ENCODE measurements at regions not wholly inside any gene's neighbourhood (a gene's known extent, or its start where the extent isn't known, plus 50 kb on each side); places are given as distances from the start of the nearest gene placed in this dataset.

GRCh38 chr11:19512618-19513017, 200.0 kb upstream of the NAV2 start:
- no peak for DNase-seq

DNA sequence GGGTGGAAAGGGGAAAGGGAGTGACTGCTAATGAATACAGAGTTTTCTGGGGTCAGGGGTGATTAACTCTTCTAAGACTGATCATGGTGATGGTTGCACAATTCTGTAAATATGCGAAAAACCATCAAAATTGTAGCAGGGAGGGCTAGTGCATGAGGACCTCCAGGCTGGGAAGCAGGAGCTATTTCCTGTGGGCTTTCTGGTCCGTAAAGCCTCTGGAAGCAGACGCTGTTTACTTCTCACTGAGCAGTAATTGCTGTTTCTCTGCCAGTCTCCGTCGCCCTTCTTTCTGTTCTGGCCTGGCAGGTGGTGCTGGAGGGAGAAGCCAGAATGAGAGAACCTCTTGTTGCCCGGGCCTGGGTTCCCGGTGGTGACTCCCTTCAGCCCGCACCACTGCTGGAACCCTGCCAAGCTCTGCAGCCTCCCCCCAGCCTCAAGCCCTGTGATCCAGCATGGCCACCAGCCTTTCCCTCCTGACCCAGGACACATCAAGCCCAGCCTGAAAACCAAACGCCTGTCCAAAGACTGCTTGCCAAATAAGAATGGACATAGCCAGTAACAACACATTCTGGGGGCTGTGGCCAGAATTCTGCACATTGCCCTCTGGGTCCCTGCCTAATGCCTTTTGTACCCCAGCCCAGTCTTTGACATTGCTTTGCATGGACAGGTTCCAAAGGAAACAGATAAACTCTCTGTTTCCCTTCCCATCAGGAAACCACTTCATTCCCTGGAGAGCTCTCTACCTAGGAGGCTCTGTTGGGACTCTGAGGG, 201.0 kb upstream of the NAV2 start:
- DNase-seq, result peak; percentile 94

DNA sequence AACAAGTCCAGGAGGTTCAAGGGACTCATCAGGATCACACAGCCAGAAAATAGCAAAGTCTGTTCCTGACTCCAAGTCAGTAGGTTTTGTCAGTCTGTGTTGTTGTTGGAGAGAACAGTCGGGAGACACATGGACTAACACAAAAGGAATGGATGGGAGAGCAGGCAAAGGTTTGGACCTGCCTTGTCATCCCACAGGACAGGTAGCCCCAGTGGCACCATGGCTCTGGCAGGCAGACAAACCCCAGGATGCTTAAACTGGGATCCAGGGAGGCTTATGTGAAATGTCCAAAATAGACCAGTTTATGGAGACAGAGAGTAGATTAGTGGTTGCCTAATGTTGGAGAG, 201.6 kb upstream of the NAV2 start:
- no peak for DNase-seq

GRCh38 chr11:19510468-19510867, 202.2 kb upstream of the NAV2 start:
- DNase-seq, result no peak

DNA sequence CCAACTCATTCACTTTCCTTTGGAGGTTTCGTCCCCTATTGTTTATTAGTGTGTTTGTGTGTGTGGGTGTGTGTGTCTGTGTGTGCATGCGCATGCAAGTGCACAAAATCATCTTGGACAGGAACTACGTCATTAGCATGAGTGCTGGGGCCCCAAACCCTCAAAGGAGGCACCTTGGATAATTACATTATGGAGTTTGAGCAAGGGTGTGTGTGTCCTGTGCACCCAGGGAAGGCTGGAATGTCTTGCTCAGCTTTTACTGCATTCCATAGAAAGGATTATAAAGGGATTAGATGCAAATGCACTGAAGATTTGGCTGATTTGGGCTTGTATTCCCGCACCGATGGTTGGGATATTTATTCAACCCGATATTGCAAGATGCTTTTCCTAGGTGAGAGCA, 203.4 kb upstream of the NAV2 start:
- DNase-seq, result no peak

DNA sequence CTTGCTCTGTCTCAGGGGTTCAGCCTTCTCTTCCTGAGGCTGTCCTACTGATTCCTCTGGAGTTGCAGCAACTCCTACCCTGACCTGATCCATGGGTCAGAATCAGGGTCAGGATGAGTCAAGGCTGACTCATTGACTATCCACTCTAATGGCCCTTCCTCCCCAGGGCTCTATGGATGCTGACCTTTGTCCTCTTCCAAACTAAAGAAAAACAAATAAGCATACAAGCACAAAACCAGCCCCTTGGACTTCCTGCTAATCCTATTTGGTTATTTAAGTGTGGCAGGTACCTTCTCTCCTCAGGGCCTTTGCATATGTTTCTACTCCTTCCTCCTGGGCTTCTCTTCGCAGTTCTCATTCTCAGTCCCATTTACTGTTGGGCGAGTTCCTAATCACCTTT, 204.5 kb upstream of the NAV2 start:
- DNase-seq, result no peak

DNA sequence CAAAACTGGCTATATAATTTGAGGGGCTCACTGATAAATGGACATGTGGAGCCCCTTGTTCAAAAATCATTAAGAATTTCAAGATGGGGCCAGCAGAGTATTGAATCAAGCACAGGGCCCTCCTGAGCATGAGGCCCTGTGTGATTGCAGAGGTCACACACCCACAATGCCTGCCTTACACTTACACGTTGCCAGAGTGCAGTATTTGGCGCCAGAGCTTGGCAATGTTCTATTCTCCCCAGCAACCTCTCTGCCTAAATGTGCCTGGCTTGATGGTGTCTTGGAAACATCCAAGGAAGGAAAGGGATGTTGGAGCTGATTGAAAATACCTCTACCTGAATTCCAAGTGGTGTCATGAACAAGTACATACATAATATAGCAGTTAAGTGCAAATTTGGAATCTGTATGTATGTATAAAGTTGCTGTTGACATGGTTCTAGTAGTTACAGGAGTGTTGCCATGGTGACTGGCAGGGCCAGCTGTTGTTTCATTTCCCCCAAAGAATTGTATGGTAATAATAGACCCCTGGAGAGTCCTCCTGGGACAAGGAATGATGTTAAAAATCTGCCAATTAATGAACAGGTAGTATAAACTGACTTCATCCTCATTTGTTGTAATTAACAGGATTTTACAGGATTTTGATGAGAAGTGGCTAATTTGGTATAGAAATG, 205.7 kb upstream of the NAV2 start:
- no peak for DNase-seq

DNA sequence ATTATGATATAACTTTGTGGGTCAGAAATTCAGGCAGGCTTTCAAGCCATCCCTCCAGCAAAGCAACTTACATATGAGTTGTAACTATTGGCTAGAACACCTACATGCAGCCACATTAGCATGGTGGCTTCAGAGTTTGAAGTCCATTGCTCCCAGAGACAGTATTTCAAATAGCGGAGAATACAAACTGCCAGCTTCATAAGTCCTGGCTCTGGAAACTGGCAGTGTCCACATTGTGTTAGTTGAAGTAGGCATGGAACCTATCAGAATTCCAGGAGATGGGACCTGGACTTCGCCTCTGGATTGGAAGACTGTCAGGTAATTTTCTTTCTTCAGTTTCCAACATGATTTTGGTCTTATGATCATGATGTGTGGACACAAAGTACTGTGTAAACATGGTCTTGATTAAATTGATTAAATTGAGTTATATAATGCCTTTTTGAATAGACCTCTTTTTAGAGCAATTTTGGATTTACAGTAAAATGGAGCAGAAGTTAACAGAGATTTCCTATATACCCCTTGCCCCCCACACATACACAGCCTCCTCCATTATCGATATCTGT, 209.9 kb upstream of the NAV2 start:
- DNase-seq, result no peak

GRCh38 chr11:19501631-19502030, 211.0 kb upstream of the NAV2 start:
- no peak for DNase-seq

DNA sequence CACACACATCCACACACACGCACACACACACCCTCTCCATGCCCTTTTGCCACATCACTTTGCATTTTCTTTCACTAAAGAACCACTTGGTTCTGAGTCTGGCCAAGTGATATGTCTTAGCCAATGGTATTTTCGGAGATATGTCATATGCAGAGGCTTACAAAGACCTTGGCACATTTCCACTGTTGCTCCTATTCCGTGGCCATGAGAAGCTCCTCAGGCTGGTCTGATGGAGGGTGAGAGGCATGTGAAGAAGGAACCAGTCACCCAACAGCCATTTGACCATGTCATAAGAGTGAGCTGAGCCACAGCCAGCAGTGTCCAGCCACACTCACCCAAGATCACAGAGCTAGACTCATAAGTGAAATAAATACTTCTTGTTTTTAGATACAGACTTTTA, 212.6 kb upstream of the NAV2 start:
- no peak for DNase-seq

GRCh38 chr11:19499026-19499669, 213.5 kb upstream of the NAV2 start:
- DNase-seq, result no peak

DNA sequence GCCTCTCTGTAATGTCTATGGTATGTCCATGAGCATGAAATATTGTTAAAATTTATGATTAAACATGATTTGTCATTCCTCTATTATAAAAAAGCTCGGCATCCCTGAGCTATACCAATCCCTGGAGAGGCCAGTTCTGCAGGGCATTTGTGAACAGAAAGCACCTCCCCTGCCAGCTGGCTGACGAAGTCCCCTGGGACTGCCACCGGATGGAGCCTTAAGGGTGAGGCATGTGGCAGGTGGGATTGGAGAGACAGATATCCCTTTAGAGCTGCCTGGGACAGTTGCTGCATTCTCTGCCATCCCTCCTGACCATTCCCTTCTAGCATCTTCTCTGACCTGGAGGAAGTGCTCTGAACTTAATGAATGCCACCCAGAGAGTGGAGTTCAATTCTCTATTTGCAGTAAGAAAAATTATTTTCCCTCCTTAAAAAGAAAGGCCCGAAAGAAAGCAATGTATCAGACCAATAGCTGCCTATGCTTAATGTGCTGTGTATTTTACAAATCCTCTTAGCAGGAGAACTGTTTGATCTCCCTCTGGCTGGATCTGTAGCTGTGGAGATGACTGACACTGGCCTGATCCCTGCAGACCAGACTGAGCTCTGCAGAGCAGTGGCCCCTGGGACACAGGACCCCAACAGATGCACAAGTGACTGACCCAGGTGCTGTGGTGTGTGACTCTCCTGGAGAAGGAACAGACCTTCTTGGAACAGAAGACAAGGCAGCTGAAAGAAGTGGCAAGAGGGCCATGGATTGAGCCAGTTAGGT, 219.0 kb upstream of the NAV2 start:
- DNase-seq, result peak; percentile 56

GRCh38 chr11:19482319-19483100, 230.1 kb upstream of the NAV2 start:
- DNase-seq, result no peak

DNA sequence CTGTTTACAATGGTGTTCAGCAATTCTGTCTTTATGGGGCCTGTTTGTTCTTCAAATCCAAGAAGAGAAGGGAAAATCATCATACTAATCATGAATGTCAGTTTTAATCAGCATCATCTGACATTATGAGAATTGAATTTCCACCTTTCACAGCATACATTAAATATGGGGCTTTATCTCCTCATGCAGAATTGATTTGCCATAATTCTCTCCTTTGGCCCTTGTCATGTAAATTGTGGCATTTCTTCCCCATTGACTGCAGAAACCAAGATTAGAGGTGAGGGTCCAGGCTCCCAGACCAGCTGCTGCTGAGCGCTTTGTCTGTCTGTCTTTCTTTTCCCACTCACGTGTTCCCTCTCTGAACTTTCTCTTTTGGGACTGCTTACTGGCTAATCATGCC, 232.1 kb upstream of the NAV2 start:
- no peak for DNase-seq

- no peak for DNase-seq
Observed at GRCh38 chr11:19478891-19479290, 233.7 kb upstream of the NAV2 start.

DNA sequence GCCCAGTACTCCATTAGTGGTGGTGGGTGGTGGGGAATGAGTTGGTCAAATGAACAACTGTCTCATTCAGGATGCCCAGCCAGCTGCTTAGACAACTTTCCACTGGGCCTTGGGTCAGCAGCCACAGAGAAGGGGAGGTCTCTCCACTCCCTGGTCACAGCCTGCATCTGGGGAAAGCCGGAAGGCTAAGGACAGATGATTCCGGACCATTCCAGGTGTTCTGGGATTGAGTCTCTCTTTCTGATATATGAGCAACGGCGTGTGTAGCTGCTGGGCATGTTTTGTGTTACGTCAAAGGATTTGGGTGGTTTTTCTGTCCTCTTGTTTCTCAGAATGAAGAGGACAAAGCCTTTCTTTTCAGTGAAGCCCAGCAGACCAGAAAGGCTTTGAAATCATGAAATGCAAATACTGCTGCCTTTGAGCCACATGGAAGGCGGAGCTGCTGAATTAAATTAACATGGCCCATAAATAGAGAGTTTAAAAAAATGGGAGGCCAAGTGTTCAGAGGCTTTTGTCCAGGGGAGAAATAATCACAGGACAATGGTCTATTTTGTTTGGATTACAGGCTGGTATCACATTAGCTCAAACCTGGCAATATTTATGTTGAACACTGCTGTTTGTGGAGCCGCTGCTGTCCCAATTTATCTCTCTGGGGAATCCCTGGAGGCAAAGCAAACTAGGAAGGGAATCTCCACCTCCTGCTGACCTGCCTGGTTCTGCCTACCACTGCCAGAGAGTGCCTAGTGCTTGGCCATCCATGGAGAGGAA, 234.4 kb upstream of the E2F8 start:
- DNase-seq, result peak; percentile 40

GRCh38 chr11:19474211-19474610, 233.5 kb upstream of the E2F8 start:
- no peak for DNase-seq

DNA sequence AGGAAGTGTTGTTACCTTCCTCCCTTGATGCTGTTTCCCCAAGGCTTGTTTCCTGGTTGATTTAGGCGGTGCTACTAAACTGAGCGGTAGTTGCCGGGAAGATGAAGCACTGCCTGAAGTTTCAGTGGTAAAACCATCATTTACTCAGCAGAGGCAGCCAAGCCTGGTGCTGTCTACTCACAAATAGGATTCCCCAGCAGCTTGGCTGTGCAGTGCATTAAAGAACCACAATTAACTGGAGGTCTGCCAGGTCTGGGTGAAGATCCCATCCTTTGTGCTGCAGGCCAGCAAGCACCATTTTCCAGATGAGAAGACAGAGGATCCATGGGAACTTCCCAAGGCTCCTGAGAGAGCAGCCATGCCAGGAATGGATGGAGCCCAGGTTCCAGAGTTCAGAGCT, 231.9 kb upstream of the E2F8 start:
- DNase-seq, result no peak

DNA sequence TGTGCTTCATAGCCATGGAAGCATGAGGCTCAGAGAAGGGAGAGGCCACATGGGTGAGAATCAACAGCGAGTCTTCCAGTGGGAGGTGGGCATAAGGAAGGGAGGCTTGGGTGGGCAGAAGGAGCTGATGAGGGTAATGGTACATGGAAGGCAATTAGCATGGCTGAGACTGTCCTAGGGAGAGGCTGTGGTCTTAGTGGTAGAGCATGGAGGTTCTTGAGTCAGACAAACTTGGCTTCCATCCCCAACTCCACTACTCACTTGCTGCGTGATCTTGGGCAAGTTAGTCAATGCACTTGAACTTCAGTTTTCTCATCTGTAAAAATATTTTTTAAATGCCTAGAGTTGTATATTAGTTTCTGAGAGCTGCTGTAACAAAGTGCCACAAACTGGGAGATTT, 227.2 kb upstream of the E2F8 start:
- no peak for DNase-seq

DNA sequence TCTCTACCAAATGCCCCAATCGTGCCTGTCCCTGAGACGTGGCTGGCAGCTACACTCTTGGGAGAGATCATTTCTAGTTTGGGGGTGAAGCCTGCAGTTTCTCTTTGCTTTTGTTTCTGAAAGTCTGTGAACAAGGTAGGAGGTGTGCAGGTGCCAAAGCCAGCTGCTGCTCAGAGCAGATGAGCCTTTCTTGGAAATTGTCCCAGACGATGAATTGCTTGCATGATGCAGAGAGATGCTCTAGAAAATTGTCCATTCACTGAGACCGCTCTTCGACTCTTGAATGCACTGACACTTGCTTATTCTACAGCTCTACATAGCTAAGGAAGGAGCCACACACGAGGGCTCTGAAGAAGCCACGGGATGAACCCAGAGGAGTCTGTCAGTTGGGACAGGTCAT, 225.6 kb upstream of the E2F8 start:
- DNase-seq, result peak; percentile 63

DNA sequence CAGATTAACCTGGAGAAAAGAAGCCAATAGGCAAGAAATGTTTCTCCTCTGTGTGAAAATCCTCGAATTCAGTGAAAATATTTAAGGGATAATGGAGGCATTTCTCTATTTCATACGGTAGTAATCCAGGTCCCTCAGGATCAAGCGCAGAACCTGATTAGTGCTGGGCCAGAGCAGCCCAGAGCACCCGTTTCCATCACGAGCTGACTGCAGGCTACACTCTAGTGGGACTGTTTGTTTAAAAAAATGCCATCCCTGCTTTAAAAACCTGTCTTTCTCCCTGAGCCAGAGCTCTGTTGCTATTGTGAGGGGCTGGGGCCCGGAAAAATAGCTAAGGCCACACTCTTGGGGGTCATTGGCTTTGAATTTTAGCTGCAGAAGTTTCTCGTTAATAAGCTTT, 223.2 kb upstream of the E2F8 start:
- no peak for DNase-seq

All from NCI-H1092 treated with DMSO at 0.1 percent for 48 hours (cell line).